ENCODE measurements at regions not wholly inside any gene's neighbourhood (a gene's known extent, or its start where the extent isn't known, plus 50 kb on each side); places are given as distances from the start of the nearest gene placed in this dataset.

GRCh38 chr4:83213640-83214039 is 71.0 kb downstream of the COQ2 start:
- H3K36me3 ChIP-seq (ENCODE audit: control insufficient read depth in 2 of 2, insufficient read depth in 2 of 2, low read length in 2 of 2) = no peaks in the 10 kb centered on the region
- H3K9me3 ChIP-seq (ENCODE audit: control insufficient read depth in 2 of 2, low read length in 2 of 2) = no peaks in the 10 kb centered on the region
- no peaks in the 10 kb centered on the region for H3K27me3 ChIP-seq (ENCODE audit: control insufficient read depth in 2 of 2, insufficient read depth in 2 of 2, low read length in 2 of 2)
- peaks cover 27 to 29% of the 10 kb centered on the region in 2 donors for H3K4me1 ChIP-seq (ENCODE audit: control insufficient read depth in 2 of 2, insufficient read depth in 2 of 2, low read length in 2 of 2)
- H3K9ac ChIP-seq (ENCODE audit: low read depth in 1 of 2, low read length in 2 of 2) = no peak overlapping the region
- no peak overlapping the region for H3K27ac ChIP-seq (ENCODE audit: low read depth in 2 of 2, low read length in 2 of 2)
- no peak overlapping the region for H3K4me3 ChIP-seq (ENCODE audit: low read length in 2 of 2)

GRCh38 chr4:83212041-83212851 is 72.4 kb downstream of the COQ2 start:
- Histone ChIP-seq H3K27me3 (ENCODE audit: control insufficient read depth in 2 of 2, insufficient read depth in 2 of 2, low read length in 2 of 2) (no peaks in the 10 kb centered on the region), H3K9me3 (ENCODE audit: control insufficient read depth in 2 of 2, low read length in 2 of 2) (no peaks in the 10 kb centered on the region), H3K4me3 (ENCODE audit: low read length in 2 of 2) (peak overlapping the region in 1 of 2 donors; percentile 32), H3K36me3 (ENCODE audit: control insufficient read depth in 2 of 2, insufficient read depth in 2 of 2, low read length in 2 of 2) (no peaks in the 10 kb centered on the region), H3K27ac (ENCODE audit: low read depth in 2 of 2, low read length in 2 of 2) (peak overlapping the region; percentile 82 to 85), H3K4me1 (ENCODE audit: control insufficient read depth in 2 of 2, insufficient read depth in 2 of 2, low read length in 2 of 2) (peaks cover 25 to 26% of the 10 kb centered on the region in 2 donors), H3K9ac (ENCODE audit: low read depth in 1 of 2, low read length in 2 of 2) (peak overlapping the region; percentile 43 to 51)

- Histone ChIP-seq H3K36me3 (ENCODE audit: control insufficient read depth in 2 of 2, insufficient read depth in 2 of 2, low read length in 2 of 2) (no peaks in the 10 kb centered on the region), H3K9me3 (ENCODE audit: control insufficient read depth in 2 of 2, low read length in 2 of 2) (no peaks in the 10 kb centered on the region), H3K9ac (ENCODE audit: low read depth in 1 of 2, low read length in 2 of 2) (no peak overlapping the region), H3K4me3 (ENCODE audit: low read length in 2 of 2) (no peak overlapping the region), H3K27me3 (ENCODE audit: control insufficient read depth in 2 of 2, insufficient read depth in 2 of 2, low read length in 2 of 2) (no peaks in the 10 kb centered on the region), H3K4me1 (ENCODE audit: control insufficient read depth in 2 of 2, insufficient read depth in 2 of 2, low read length in 2 of 2) (peaks cover 27% of the 10 kb centered on the region in 2 donors), H3K27ac (ENCODE audit: low read depth in 2 of 2, low read length in 2 of 2) (peak overlapping the region; percentile 73 to 77)
These were observed 75.2 kb downstream of the COQ2 start for GRCh38 chr4:83209419-83209818.

GRCh38 chr4:83208371-83209365 is 75.9 kb downstream of the COQ2 start:
- no peaks in the 10 kb centered on the region for H3K9me3 ChIP-seq (ENCODE audit: control insufficient read depth in 2 of 2, low read length in 2 of 2)
- H3K36me3 ChIP-seq (ENCODE audit: control insufficient read depth in 2 of 2, insufficient read depth in 2 of 2, low read length in 2 of 2) = no peaks in the 10 kb centered on the region
- H3K9ac ChIP-seq (ENCODE audit: low read depth in 1 of 2, low read length in 2 of 2) = no peak overlapping the region
- peaks cover 27% of the 10 kb centered on the region in 2 donors for H3K4me1 ChIP-seq (ENCODE audit: control insufficient read depth in 2 of 2, insufficient read depth in 2 of 2, low read length in 2 of 2)
- peak overlapping the region; percentile 73 to 77 for H3K27ac ChIP-seq (ENCODE audit: low read depth in 2 of 2, low read length in 2 of 2)
- H3K4me3 ChIP-seq (ENCODE audit: low read length in 2 of 2) = peak overlapping the region; percentile 7 to 28
- no peaks in the 10 kb centered on the region for H3K27me3 ChIP-seq (ENCODE audit: control insufficient read depth in 2 of 2, insufficient read depth in 2 of 2, low read length in 2 of 2)

- Histone ChIP-seq H3K27me3 (ENCODE audit: control insufficient read depth in 2 of 2, insufficient read depth in 2 of 2, low read length in 2 of 2) (no peaks in the 10 kb centered on the region), H3K27ac (ENCODE audit: low read depth in 2 of 2, low read length in 2 of 2) (peak overlapping the region; percentile 73 to 77), H3K9me3 (ENCODE audit: control insufficient read depth in 2 of 2, low read length in 2 of 2) (no peaks in the 10 kb centered on the region), H3K9ac (ENCODE audit: low read depth in 1 of 2, low read length in 2 of 2) (no peak overlapping the region), H3K36me3 (ENCODE audit: control insufficient read depth in 2 of 2, insufficient read depth in 2 of 2, low read length in 2 of 2) (no peaks in the 10 kb centered on the region), H3K4me1 (ENCODE audit: control insufficient read depth in 2 of 2, insufficient read depth in 2 of 2, low read length in 2 of 2) (peaks cover 21 to 23% of the 10 kb centered on the region in 2 donors), H3K4me3 (ENCODE audit: low read length in 2 of 2) (no peak overlapping the region)
These were observed 77.0 kb downstream of the COQ2 start for GRCh38 chr4:83207497-83208101.

GRCh38 chr4:83205760-83206159 is 78.8 kb downstream of the COQ2 start:
- no peaks in the 10 kb centered on the region for H3K36me3 ChIP-seq (ENCODE audit: control insufficient read depth in 2 of 2, insufficient read depth in 2 of 2, low read length in 2 of 2)
- no peak overlapping the region for H3K4me3 ChIP-seq (ENCODE audit: low read length in 2 of 2)
- H3K9me3 ChIP-seq (ENCODE audit: control insufficient read depth in 2 of 2, low read length in 2 of 2) = no peaks in the 10 kb centered on the region
- no peak overlapping the region for H3K27ac ChIP-seq (ENCODE audit: low read depth in 2 of 2, low read length in 2 of 2)
- no peaks in the 10 kb centered on the region for H3K27me3 ChIP-seq (ENCODE audit: control insufficient read depth in 2 of 2, insufficient read depth in 2 of 2, low read length in 2 of 2)
- H3K4me1 ChIP-seq (ENCODE audit: control insufficient read depth in 2 of 2, insufficient read depth in 2 of 2, low read length in 2 of 2) = peaks cover 10 to 14% of the 10 kb centered on the region in 2 donors
- H3K9ac ChIP-seq (ENCODE audit: low read depth in 1 of 2, low read length in 2 of 2) = no peak overlapping the region

- H3K9ac ChIP-seq (ENCODE audit: low read depth in 1 of 2, low read length in 2 of 2) = no peak overlapping the region
- peaks cover 10 to 14% of the 10 kb centered on the region in 2 donors for H3K4me1 ChIP-seq (ENCODE audit: control insufficient read depth in 2 of 2, insufficient read depth in 2 of 2, low read length in 2 of 2)
- no peaks in the 10 kb centered on the region for H3K9me3 ChIP-seq (ENCODE audit: control insufficient read depth in 2 of 2, low read length in 2 of 2)
These were observed 79.9 kb downstream of the COQ2 start for GRCh38 chr4:83204731-83205130.

GRCh38 chr4:83201761-83202160 is 82.8 kb downstream of the COQ2 start:
- Histone ChIP-seq H3K27me3 (ENCODE audit: control insufficient read depth in 2 of 2, insufficient read depth in 2 of 2, low read length in 2 of 2) (no peaks in the 10 kb centered on the region), H3K36me3 (ENCODE audit: control insufficient read depth in 2 of 2, insufficient read depth in 2 of 2, low read length in 2 of 2) (no peaks in the 10 kb centered on the region), H3K9ac (ENCODE audit: low read depth in 1 of 2, low read length in 2 of 2) (no peak overlapping the region), H3K27ac (ENCODE audit: low read depth in 2 of 2, low read length in 2 of 2) (no peak overlapping the region), H3K9me3 (ENCODE audit: control insufficient read depth in 2 of 2, low read length in 2 of 2) (no peaks in the 10 kb centered on the region), H3K4me1 (ENCODE audit: control insufficient read depth in 2 of 2, insufficient read depth in 2 of 2, low read length in 2 of 2) (peaks cover 8 to 16% of the 10 kb centered on the region in 2 donors), H3K4me3 (ENCODE audit: low read length in 2 of 2) (no peak overlapping the region)

More at GRCh38 chr4:83204731-83205130, 79.9 kb downstream of the COQ2 start:
- Histone ChIP-seq H3K36me3 (ENCODE audit: control insufficient read depth in 2 of 2, insufficient read depth in 2 of 2, low read length in 2 of 2) (no peaks in the 10 kb centered on the region), H3K27me3 (ENCODE audit: control insufficient read depth in 2 of 2, insufficient read depth in 2 of 2, low read length in 2 of 2) (no peaks in the 10 kb centered on the region), H3K27ac (ENCODE audit: low read depth in 2 of 2, low read length in 2 of 2) (no peak overlapping the region), H3K4me3 (ENCODE audit: low read length in 2 of 2) (no peak overlapping the region)

- Histone ChIP-seq H3K27me3 (ENCODE audit: control insufficient read depth in 2 of 2, insufficient read depth in 2 of 2, low read length in 2 of 2) (no peaks in the 10 kb centered on the region), H3K9me3 (ENCODE audit: control insufficient read depth in 2 of 2, low read length in 2 of 2) (no peaks in the 10 kb centered on the region)
These were observed 83.2 kb upstream of the PLAC8 start for GRCh38 chr4:83197555-83198235.

More at GRCh38 chr4:83197555-83198235, 83.2 kb upstream of the PLAC8 start:
- H3K4me1 ChIP-seq (ENCODE audit: control insufficient read depth in 2 of 2, insufficient read depth in 2 of 2, low read length in 2 of 2) = peaks cover 19 to 25% of the 10 kb centered on the region in 2 donors
- H3K27ac ChIP-seq (ENCODE audit: low read depth in 2 of 2, low read length in 2 of 2) = peak overlapping the region; percentile 88 to 91
- no peak overlapping the region for H3K4me3 ChIP-seq (ENCODE audit: low read length in 2 of 2)
- no peaks in the 10 kb centered on the region for H3K36me3 ChIP-seq (ENCODE audit: control insufficient read depth in 2 of 2, insufficient read depth in 2 of 2, low read length in 2 of 2)
- peak overlapping the region in 1 of 2 donors; percentile 28 for H3K9ac ChIP-seq (ENCODE audit: low read depth in 1 of 2, low read length in 2 of 2)

All from mucosa of rectum (tissue), 2 donors.